Stimulated activated CD8-positive, alpha-beta memory T cell treated with anti-CD3 and anti-CD28 coated beads, Interleukin-15, amount 100 ng/mL, for 1 hour (primary cell): ENCODE measurements at regions not wholly inside any gene's neighbourhood (a gene's known extent, or its start where the extent isn't known, plus 50 kb on each side); places are given as distances from the start of the nearest gene placed in this dataset.

Experiments used
- DNase-seq: peaks from one replicate; pipeline ENCODE4 v3.0.0-alpha.2; 2020; ENCODE audit warnings: low read depth

- DNase-seq = no peak
Measured at GRCh38 chr6:21885532-21886114, 292.1 kb downstream of the SOX4 start.

- DNase-seq = no peak
Measured at GRCh38 chr6:21886542-21887151, 293.1 kb downstream of the SOX4 start.

GRCh38 chr6:21887231-21888185, 294.0 kb downstream of the SOX4 start:
- DNase-seq = no peak

- DNase-seq = no peak
Measured at GRCh38 chr6:21891080-21891479, 297.5 kb downstream of the SOX4 start.

- DNase-seq = no peak
Measured at GRCh38 chr6:21893793-21894192, 300.2 kb downstream of the SOX4 start.

- no peak for DNase-seq
Measured at GRCh38 chr6:21895555-21895954, 302.0 kb downstream of the SOX4 start.

- DNase-seq = no peak
Measured at GRCh38 chr6:21898107-21898796, 304.7 kb downstream of the SOX4 start.

GRCh38 chr6:21899708-21900107, 306.2 kb downstream of the SOX4 start:
- DNase-seq = no peak

GRCh38 chr6:21900730-21901129, 307.2 kb downstream of the SOX4 start:
- DNase-seq = no peak

- DNase-seq = no peak
Measured at GRCh38 chr6:21902628-21903169, 309.1 kb downstream of the SOX4 start.

GRCh38 chr6:21905531-21905930, 312.0 kb downstream of the SOX4 start:
- DNase-seq = no peak

GRCh38 chr6:21906826-21907225, 313.3 kb downstream of the SOX4 start:
- no peak for DNase-seq

- no peak for DNase-seq
Measured at GRCh38 chr6:21907291-21907690, 313.7 kb downstream of the SOX4 start.

- no peak for DNase-seq
Measured at GRCh38 chr6:21908161-21908848, 314.8 kb downstream of the SOX4 start.

GRCh38 chr6:21909321-21909720, 315.8 kb downstream of the SOX4 start:
- DNase-seq = no peak

GRCh38 chr6:21911208-21911607, 317.7 kb downstream of the SOX4 start:
- DNase-seq = no peak

- DNase-seq = no peak
Measured at GRCh38 chr6:21912151-21912832, 318.7 kb downstream of the SOX4 start.

- peak; percentile 13 for DNase-seq
Measured at GRCh38 chr6:21914121-21914973, 320.8 kb downstream of the SOX4 start.

GRCh38 chr6:21915707-21916260, 322.2 kb downstream of the SOX4 start:
- DNase-seq = no peak

GRCh38 chr6:21918041-21918440, 324.5 kb downstream of the SOX4 start:
- no peak for DNase-seq
